Activated CD4-positive, alpha-beta T cell treated with anti-CD3 and anti-CD28 coated beads, Interleukin-2, amount 10 ng/mL, durations not matched to agents 7 days and 5 days (primary cell): ENCODE measurements at regions not wholly inside any gene's neighbourhood (a gene's known extent, or its start where the extent isn't known, plus 50 kb on each side); places are given as distances from the start of the nearest gene placed in this dataset.
"Not testable (repeated sequence)": the region's sequence is repeated elsewhere in the genome, so short reads cannot be mapped to it uniquely, and the experiment has no call there.

Source experiments
- CTCF ChIA-PET: fragments of 350-600 bp; sonication (Branson Sonifier 250); formaldehyde crosslinking; loops from one replicate; lab custom pipeline; 2021; ENCODE audit warnings: antibody characterized with exemption; lab: Charles Lee
- POLR2A ChIA-PET: fragments of 350-600 bp; sonication (Branson Sonifier 250); formaldehyde crosslinking; loops from one replicate; lab custom pipeline; 2021; ENCODE audit warnings: antibody characterized with exemption; lab: Charles Lee
- DNase-seq: peaks from one replicate; pipeline ENCODE4 v3.0.0-alpha.2; 2020
- H3K27ac Mint-ChIP-seq: one replicate; pipeline ENCODE4 v1.8.0; 2021; ENCODE audit warnings: mild to moderate bottlenecking, moderate library complexity, mixed read lengths
- H3K27me3 Mint-ChIP-seq: one replicate; pipeline ENCODE4 v1.8.0; 2021; ENCODE audit warnings: mixed read lengths
- H3K36me3 Mint-ChIP-seq: one replicate; pipeline ENCODE4 v1.8.0; 2021; ENCODE audit warnings: low read depth, mixed read lengths
- H3K4me1 Mint-ChIP-seq: one replicate; pipeline ENCODE4 v1.8.0; 2021; ENCODE audit warnings: mixed read lengths
- H3K4me3 Mint-ChIP-seq: one replicate; pipeline ENCODE4 v1.8.0; 2021; ENCODE audit warnings: mild to moderate bottlenecking, moderate library complexity, mixed read lengths
- H3K9me3 Mint-ChIP-seq: one replicate; pipeline ENCODE4 v1.8.0; 2021; ENCODE audit warnings: mixed read lengths

- Mint-ChIP-seq H3K4me1 (no peaks in the 10 kb centered on the region), H3K27ac (no peak overlapping the region), H3K4me3 (no peak overlapping the region), H3K27me3 (no peaks in the 10 kb centered on the region), H3K9me3 (no peaks in the 10 kb centered on the region), H3K36me3 (no peaks in the 10 kb centered on the region)
- DNase-seq, result no peak
- CTCF ChIA-PET, result interaction anchor here (1.0 to 1.2 kb wide), 2 partner anchors 8 to 228 kb away, joined by 3 read pairs; no protein-coding TSS in a partner anchor
- POLR2A ChIA-PET, result no interaction called here
These were observed 78.4 kb downstream of the KATNIP start for GRCh38 chr16:27628241-27628942.

DNA sequence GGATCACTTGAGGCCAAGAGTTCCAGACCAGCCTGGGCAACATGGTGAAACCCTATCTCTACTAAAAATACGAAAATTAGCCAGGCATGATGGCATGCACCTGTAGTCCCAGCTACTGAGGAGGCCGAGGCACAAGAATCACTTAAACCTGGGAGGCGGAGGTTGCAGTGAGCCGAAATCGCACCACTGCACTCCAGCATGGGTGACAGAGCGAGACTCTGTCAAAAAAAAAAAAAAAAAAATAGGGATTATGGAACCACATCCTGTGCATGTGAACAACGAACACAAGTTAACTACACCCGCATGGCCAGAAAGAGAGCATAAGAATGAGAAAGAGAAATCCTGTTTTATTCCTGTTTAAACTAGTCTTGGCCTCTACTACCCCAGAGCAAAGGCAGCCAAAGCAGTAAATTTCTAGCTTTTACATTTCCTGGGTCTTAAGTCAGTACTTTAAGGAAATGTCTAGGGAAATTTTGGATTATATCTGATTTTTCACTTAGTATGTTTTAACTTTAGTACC is 79.1 kb downstream of the KATNIP start:
- POLR2A ChIA-PET, DNase-seq, H3K27me3 Mint-ChIP-seq, H3K4me1 Mint-ChIP-seq, H3K9me3 Mint-ChIP-seq, H3K27ac Mint-ChIP-seq, H3K4me3 Mint-ChIP-seq, H3K36me3 Mint-ChIP-seq: not testable (repeated sequence)
- CTCF ChIA-PET, result interaction anchor here (1.0 to 3.3 kb wide), 3 partner anchors 9 to 1367 kb away, joined by 3 to 11 read pairs (median 3); no protein-coding TSS in a partner anchor

- no peaks in the 10 kb centered on the region for H3K36me3 Mint-ChIP-seq
- no peak overlapping the region for H3K27ac Mint-ChIP-seq
- H3K4me1 Mint-ChIP-seq, result peaks cover 3% of the 10 kb centered on the region
- H3K4me3 Mint-ChIP-seq, result no peak overlapping the region
- H3K27me3 Mint-ChIP-seq, result no peaks in the 10 kb centered on the region
- no peak for DNase-seq
- CTCF ChIA-PET, result interaction anchor here (0.9 to 3.3 kb wide), 2 partner anchors 8 to 19 kb away, joined by 3 to 11 read pairs; no protein-coding TSS in a partner anchor
- POLR2A ChIA-PET, result no interaction called here
- H3K9me3 Mint-ChIP-seq, result no peaks in the 10 kb centered on the region
These were observed 82.3 kb downstream of the KATNIP start for GRCh38 chr16:27632216-27632615.

DNA sequence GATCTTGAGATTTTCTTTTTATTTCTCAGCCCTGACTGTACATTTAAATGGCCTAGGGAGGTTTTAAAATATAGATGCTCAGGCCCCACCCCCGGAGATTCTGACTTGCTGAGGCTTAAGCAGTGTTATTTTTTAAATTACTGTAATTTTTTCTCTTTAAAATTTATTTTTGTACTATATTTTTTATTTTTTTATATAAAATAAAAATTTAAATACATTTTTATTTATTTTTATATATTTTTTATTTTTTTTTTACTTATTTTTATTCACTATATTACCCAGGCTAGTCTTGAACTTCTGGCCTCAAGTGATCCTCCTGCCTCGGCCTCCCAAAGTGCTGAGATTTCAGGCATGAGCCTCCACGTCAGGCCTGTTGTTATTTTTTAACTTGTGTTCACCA is 83.3 kb downstream of the KATNIP start:
- H3K27me3 Mint-ChIP-seq, result no peaks in the 10 kb centered on the region
- CTCF ChIA-PET, result no interaction called here
- POLR2A ChIA-PET, result no interaction called here
- no peak overlapping the region for H3K4me3 Mint-ChIP-seq
- H3K9me3 Mint-ChIP-seq, result no peaks in the 10 kb centered on the region
- no peaks in the 10 kb centered on the region for H3K36me3 Mint-ChIP-seq
- H3K4me1 Mint-ChIP-seq, result peaks cover 3% of the 10 kb centered on the region
- no peak for DNase-seq
- H3K27ac Mint-ChIP-seq, result no peak overlapping the region

GRCh38 chr16:27633721-27634120 is 83.8 kb downstream of the KATNIP start:
- DNase-seq, result no peak
- CTCF ChIA-PET, result no interaction called here

DNA sequence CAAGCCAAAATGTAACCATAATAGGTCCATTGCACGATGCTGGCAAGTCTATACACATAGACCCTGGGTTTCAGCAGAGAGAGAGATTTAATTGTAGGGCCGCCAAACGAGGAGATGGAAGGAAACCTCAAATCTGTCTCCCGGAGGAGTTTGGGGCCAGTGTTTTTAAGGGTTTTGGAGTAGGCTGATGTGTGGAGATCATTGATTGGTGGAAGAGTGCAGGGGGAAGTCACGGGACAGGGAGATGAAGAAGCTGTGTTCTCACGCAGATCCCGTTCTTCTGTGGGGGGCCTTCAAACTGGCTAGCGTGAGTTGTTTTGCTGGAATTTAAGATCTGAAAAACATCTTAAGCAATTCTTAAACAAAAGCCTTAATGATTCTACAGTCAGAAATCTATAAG is 84.8 kb downstream of the KATNIP start:
- Mint-ChIP-seq H3K27ac (no peak overlapping the region), H3K9me3 (no peaks in the 10 kb centered on the region), H3K36me3 (no peaks in the 10 kb centered on the region), H3K4me1 (peaks cover 3% of the 10 kb centered on the region), H3K4me3 (no peak overlapping the region), H3K27me3 (no peaks in the 10 kb centered on the region)
- ChIA-PET POLR2A (no interaction called here), CTCF (no interaction called here)
- DNase-seq, result no peak

More at GRCh38 chr16:27633721-27634120, 83.8 kb downstream of the KATNIP start:
- Mint-ChIP-seq H3K4me3 (no peak overlapping the region), H3K9me3 (no peaks in the 10 kb centered on the region), H3K36me3 (no peaks in the 10 kb centered on the region), H3K27ac (no peak overlapping the region), H3K27me3 (no peaks in the 10 kb centered on the region), H3K4me1 (peaks cover 3% of the 10 kb centered on the region)
- POLR2A ChIA-PET, result no interaction called here

GRCh38 chr16:27636453-27637240 is 86.7 kb downstream of the KATNIP start:
- no peak overlapping the region for H3K4me3 Mint-ChIP-seq
- peaks cover 5% of the 10 kb centered on the region for H3K4me1 Mint-ChIP-seq
- H3K36me3 Mint-ChIP-seq, result no peaks in the 10 kb centered on the region
- ChIA-PET CTCF (interaction anchor here (1.2 kb wide), 1 partner anchor 10 kb away, joined by 6 read pairs; no protein-coding TSS in a partner anchor), POLR2A (no interaction called here)
- DNase-seq, result no peak
- peak overlapping the region; percentile 39 for H3K27ac Mint-ChIP-seq
- no peaks in the 10 kb centered on the region for H3K27me3 Mint-ChIP-seq
- H3K9me3 Mint-ChIP-seq, result no peaks in the 10 kb centered on the region

DNA sequence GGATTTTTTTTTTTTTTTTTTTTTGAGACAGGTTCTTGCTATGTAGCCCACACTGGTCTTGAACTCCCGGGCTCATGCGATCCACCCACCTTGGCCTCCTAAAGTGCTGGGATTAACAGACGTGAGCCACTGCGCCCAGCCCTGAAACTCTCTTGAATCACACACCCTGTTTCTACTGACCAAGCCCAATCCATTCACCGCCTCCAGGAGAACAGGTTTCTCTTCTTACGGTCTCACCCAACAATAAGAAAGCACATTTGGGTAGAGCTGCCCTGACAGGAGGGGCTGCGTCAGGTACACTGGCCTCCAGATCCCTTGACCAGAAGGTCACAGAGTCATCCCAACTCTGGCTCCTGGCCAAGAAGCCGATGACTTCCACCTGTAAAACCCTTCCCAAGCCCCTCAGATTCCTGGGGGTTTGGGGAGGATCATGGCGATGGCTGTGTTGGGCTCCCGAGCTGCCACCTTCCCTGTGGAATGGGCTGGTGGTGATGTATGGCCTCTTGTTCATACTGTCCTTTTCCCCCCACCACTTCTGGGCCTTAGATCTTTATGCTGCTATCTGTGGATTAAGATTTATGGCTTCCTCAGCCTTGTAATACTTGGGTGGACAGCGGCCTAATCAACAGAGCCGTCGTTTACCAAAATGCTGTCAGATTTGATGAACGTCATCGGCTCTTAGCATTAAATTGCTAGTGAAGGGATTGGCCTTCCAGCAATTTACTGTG is 89.1 kb downstream of the KATNIP start:
- Mint-ChIP-seq H3K27ac (no peak overlapping the region), H3K4me1 (peaks cover 5% of the 10 kb centered on the region), H3K4me3 (no peak overlapping the region), H3K27me3 (no peaks in the 10 kb centered on the region), H3K9me3 (no peaks in the 10 kb centered on the region), H3K36me3 (peaks cover 3% of the 10 kb centered on the region)
- POLR2A ChIA-PET, result no interaction called here
- DNase-seq, result no peak
- CTCF ChIA-PET, result interaction anchor here (1.4 kb wide), 2 partner anchors 8 to 477 kb away, joined by 3 to 11 read pairs; no protein-coding TSS in a partner anchor

DNA sequence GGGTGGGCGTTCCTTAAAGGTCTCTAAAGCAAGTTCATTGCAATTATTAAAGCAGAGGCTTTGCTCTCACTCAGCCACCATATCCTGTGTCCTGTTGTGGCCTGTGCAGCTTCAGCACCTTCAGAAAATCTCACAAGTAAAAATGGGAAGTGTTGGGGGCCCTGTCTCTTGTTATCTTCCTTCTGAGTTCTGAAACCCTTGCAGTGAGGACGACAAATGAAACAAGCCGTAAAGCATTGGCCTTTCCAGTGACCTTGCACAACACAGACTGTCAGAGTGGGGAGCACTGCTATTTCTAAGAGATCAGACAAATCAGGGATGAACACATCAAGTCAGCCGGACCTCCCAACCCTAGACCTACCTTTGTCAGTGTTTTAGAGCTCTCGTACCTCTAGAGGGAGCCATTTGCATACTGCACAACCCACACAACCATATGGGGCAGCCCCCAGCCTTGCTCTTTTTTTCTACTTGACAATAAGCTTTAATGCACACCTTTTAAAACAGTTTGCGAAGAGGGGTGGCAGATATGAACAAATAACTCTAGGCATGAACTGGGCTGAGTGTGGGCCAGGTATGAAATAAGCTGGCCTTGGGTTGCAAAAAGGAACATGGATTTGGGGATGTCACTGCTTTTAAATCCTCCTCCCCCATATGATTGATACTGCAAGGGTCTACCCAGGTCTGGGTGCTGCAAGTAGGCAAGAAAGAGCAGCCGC is 89.8 kb downstream of the KATNIP start:
- no peak overlapping the region for H3K4me3 Mint-ChIP-seq
- ChIA-PET POLR2A (no interaction called here), CTCF (interaction anchor here (0.6 to 1.4 kb wide), 5 partner anchors 9 to 1820 kb away, joined by 3 to 11 read pairs (median 3); no protein-coding TSS in a partner anchor)
- peaks cover 3% of the 10 kb centered on the region for H3K36me3 Mint-ChIP-seq
- H3K9me3 Mint-ChIP-seq, result no peaks in the 10 kb centered on the region
- peaks cover 5% of the 10 kb centered on the region for H3K4me1 Mint-ChIP-seq
- no peaks in the 10 kb centered on the region for H3K27me3 Mint-ChIP-seq
- peak; percentile 38 for DNase-seq
- no peak overlapping the region for H3K27ac Mint-ChIP-seq

- H3K4me1 Mint-ChIP-seq, result peaks cover 5% of the 10 kb centered on the region
- H3K27me3 Mint-ChIP-seq, result no peaks in the 10 kb centered on the region
- DNase-seq, result no peak
- H3K36me3 Mint-ChIP-seq, result peaks cover 3% of the 10 kb centered on the region
- H3K4me3 Mint-ChIP-seq, result no peak overlapping the region
- no peaks in the 10 kb centered on the region for H3K9me3 Mint-ChIP-seq
- ChIA-PET POLR2A (no interaction called here), CTCF (interaction anchor here (0.6 to 1.4 kb wide), 5 partner anchors 9 to 1821 kb away, joined by 3 to 11 read pairs (median 3); no protein-coding TSS in a partner anchor)
- no peak overlapping the region for H3K27ac Mint-ChIP-seq
These were observed 90.3 kb downstream of the KATNIP start for GRCh38 chr16:27640277-27640600.

GRCh38 chr16:27641260-27641659 is 91.3 kb downstream of the KATNIP start:
- no peak overlapping the region for H3K27ac Mint-ChIP-seq

More at GRCh38 chr16:27641260-27641659, 91.3 kb downstream of the KATNIP start:
- POLR2A ChIA-PET, result no interaction called here
- no peaks in the 10 kb centered on the region for H3K9me3 Mint-ChIP-seq
- CTCF ChIA-PET, result interaction anchor here (1.3 kb wide), 1 partner anchor 21 kb away, joined by 3 read pairs; no protein-coding TSS in a partner anchor
- H3K4me3 Mint-ChIP-seq, result no peak overlapping the region
- H3K4me1 Mint-ChIP-seq, result peaks cover 3% of the 10 kb centered on the region
- H3K36me3 Mint-ChIP-seq, result peaks cover 3% of the 10 kb centered on the region
- no peaks in the 10 kb centered on the region for H3K27me3 Mint-ChIP-seq
- no peak for DNase-seq
